A549 (cell line): ENCODE measurements at regions not wholly inside any gene's neighbourhood (a gene's known extent, or its start where the extent isn't known, plus 50 kb on each side); places are given as distances from the start of the nearest gene placed in this dataset.
"Not testable (repeated sequence)": the region's sequence is repeated elsewhere in the genome, so short reads cannot be mapped to it uniquely, and the experiment has no call there.

ENCODE experiments used
- ATAC-seq, 2 experiments: fragments of 200-7000 bp in 1 of 2; fragments of >200 bp in 1 of 2; cut with Nextera tagmentation in 1 of 2; cut with Tn5 transposase in 1 of 2; 3 replicates each; pipeline versions ENCODE4 v1.8.0 to v1.9.1; 2018 to 2020; ENCODE audit warnings: mild to moderate bottlenecking in 1 of 2, moderate library complexity in 1 of 2
- CTCF ChIA-PET: fragments of 300-600 bp; sonication (Branson Sonifier 250); formaldehyde crosslinking; extraction: SDS; loops from one replicate; lab custom pipeline; 2021; ENCODE audit warnings: antibody characterized with exemption, inconsistent platforms; lab: Yijun Ruan, JAX
- POLR2A ChIA-PET: fragments of 350-600 bp; formaldehyde crosslinking; extraction: SDS; loops from one replicate; lab custom pipeline; 2021; ENCODE audit warnings: antibody characterized with exemption, inconsistent platforms; lab: Yijun Ruan, JAX
- DNase-seq, 2 experiments: peaks; one replicate each; pipeline versions ENCODE4 v3.0.0 to v3.0.0-alpha.2; 2011 to 2016; ENCODE audit warnings: low read depth in 1 of 2, low spot score in 1 of 2
- FAIRE-seq: peaks from 2 replicates; lab custom pipeline; 2011; peaks lifted over from hg19 to GRCh38; lab: Jason Lieb, UNC
- H3K27ac ChIP-seq, 2 experiments: fragments of >200 bp; sonication (Bioruptor Twin); formaldehyde crosslinking; 3 replicates each; pipeline ENCODE4 v1.5.1; 2016 to 2017
- H3K4me1 ChIP-seq: fragments of >200 bp; sonication (Bioruptor Twin); formaldehyde crosslinking; 3 replicates; pipeline ENCODE4 v1.6.1; 2016
- H3K4me2 ChIP-seq: fragments of >200 bp; sonication (Bioruptor Twin); formaldehyde crosslinking; 3 replicates; pipeline ENCODE4 v1.6.1; 2016
- H3K4me3 ChIP-seq: fragments of >200 bp; sonication (Bioruptor Twin); formaldehyde crosslinking; 3 replicates; pipeline ENCODE4 v1.5.1; 2016
- H3K9me3 ChIP-seq: fragments of >200 bp; sonication (Bioruptor Twin); formaldehyde crosslinking; 3 replicates; pipeline ENCODE4 v1.6.1; 2016
- CBX8 ChIP-seq: fragments of 200-600 bp; sonication (generic); IDR thresholded peaks from 2 replicates; pipeline ENCODE4 v1.6.1; 2016
- CHD2 ChIP-seq: fragments of 150-350 bp; IDR thresholded peaks from 2 replicates; pipeline ENCODE4 v1.6.1; 2014; ENCODE audit warnings: low read length; ENCODE audit not compliant: partially characterized antibody
- EHF ChIP-seq: fragments of 250-450 bp; sonication (Bioruptor Pico); IDR thresholded peaks from 2 replicates; pipeline ENCODE4 v1.5.0; 2020; ENCODE audit warnings: mild to moderate bottlenecking
- FOSL2 ChIP-seq, 2 experiments: fragments of 450-650 bp in 1 of 2; fragments of >200 bp in 1 of 2; sonication (Bioruptor Twin) in 1 of 2; formaldehyde crosslinking; IDR thresholded peaks; 2 replicates each; pipeline versions ENCODE4 v1.5.0 to v1.6.1; 2016 to 2020; ENCODE audit warnings: mild to moderate bottlenecking in 1 of 2, moderate library complexity in 1 of 2
- GATA3 ChIP-seq: IDR thresholded peaks from 2 replicates; pipeline ENCODE4 v1.6.1; 2012; ENCODE audit warnings: borderline replicate concordance
- HMGXB4 ChIP-seq: fragments of 250-450 bp; sonication (Bioruptor Pico); IDR thresholded peaks from 2 replicates; pipeline ENCODE4 v1.5.0; 2021; ENCODE audit warnings: mild to moderate bottlenecking, moderate library complexity, borderline replicate concordance
- JUN ChIP-seq, 2 experiments: fragments of >200 bp; sonication (Bioruptor Twin); formaldehyde crosslinking; IDR thresholded peaks; 2 replicates in 1 of 2; 3 replicates in 1 of 2; pipeline ENCODE4 v1.6.1; 2016 to 2017
- JUNB ChIP-seq: fragments of >200 bp; sonication (Bioruptor Twin); formaldehyde crosslinking; IDR thresholded peaks from 2 replicates; pipeline ENCODE4 v1.6.1; 2016
- KDM5A ChIP-seq: fragments of 200-600 bp; sonication (generic); IDR thresholded peaks from 2 replicates; pipeline ENCODE4 v1.6.1; 2016; ENCODE audit warnings: antibody characterized with exemption, mild to moderate bottlenecking
- NFE2L2 ChIP-seq: fragments of 150-350 bp; conservative IDR thresholded peaks from 2 replicates; pipeline ENCODE4 v1.6.1; 2014; ENCODE audit warnings: low read length
- NR3C1 ChIP-seq: fragments of >200 bp; sonication (Bioruptor Twin); formaldehyde crosslinking; IDR thresholded peaks from 3 replicates; pipeline ENCODE4 v1.6.1; 2017
- RCOR1 ChIP-seq: fragments of 150-350 bp; IDR thresholded peaks from 2 replicates; pipeline ENCODE4 v1.6.1; 2014; ENCODE audit warnings: antibody characterized with exemption, low read length, low read depth
- SREBF2 ChIP-seq: fragments of 450-650 bp; IDR thresholded peaks from 2 replicates; pipeline ENCODE4 v1.6.1; 2014; ENCODE audit warnings: mild to moderate bottlenecking, moderate library complexity
- USF2 ChIP-seq: fragments of 450-650 bp; IDR thresholded peaks from 2 replicates; pipeline ENCODE4 v1.6.1; 2014; ENCODE audit warnings: antibody characterized with exemption
- ZNF302 ChIP-seq: fragments of 250-450 bp; sonication (Bioruptor Pico); IDR thresholded peaks from 2 replicates; pipeline ENCODE4 v1.9.0; 2021; ENCODE audit warnings: inconsistent platforms, mild to moderate bottlenecking, moderate library complexity
- WGBS: methylation state at CpG from one replicate; pipeline ENCODE4 v1.1.6; 2017; ENCODE audit errors: missing lambda C conversion rate; 5-methylcytosine and 5-hydroxymethylcytosine counted together
- TF ChIP-seq, protein P1 (sequence below): fragments of 200-600 bp; sonication (generic); IDR thresholded peaks from 2 replicates; pipeline ENCODE4 v1.6.1; 2016; ENCODE audit warnings: antibody characterized with exemption, mild to moderate bottlenecking, moderate library complexity

GRCh38 chr5:163578652-163579051 lies 73.2 kb downstream of the MAT2B start:
- Histone ChIP-seq H3K9me3 (no peaks in the 10 kb centered on the region), H3K4me2 (no peak overlapping the region), H3K27ac (no peak overlapping the region)
- CTCF ChIA-PET = interaction anchor here (1.1 kb wide), 1 partner anchor 14 kb away, joined by 6 read pairs; no protein-coding TSS in a partner anchor
- POLR2A ChIA-PET = no interaction called here
- 27% methylated on average over 5 of the region's 5 CpGs for WGBS
- DNase-seq (no peak), FAIRE-seq (no peak)
- TF ChIP-seq HMGXB4 (CRISPR knock-in tag) (no peak), ZNF302 (CRISPR knock-in tag) (no peak), CHD2 (no peak), GATA3 (no peak), CBX8 (no peak), KDM5A (no peak), USF2 (no peak), JUNB (no peak), NR3C1 (no peak), SREBF2 (no peak), RCOR1 (no peak), EHF (no peak), FOSL2 (IDR thresholded peaks at IDR 0.05) (no peak), FOSL2 (CRISPR knock-in tag; IDR thresholded peaks at IDR 0.05) (no peak)
- TF ChIP-seq, all 56 proteins: peak for 0
- H3K4me3 ChIP-seq = no peak overlapping the region
- H3K4me1 ChIP-seq = no peaks in the 10 kb centered on the region
- no peak for ATAC-seq

DNA sequence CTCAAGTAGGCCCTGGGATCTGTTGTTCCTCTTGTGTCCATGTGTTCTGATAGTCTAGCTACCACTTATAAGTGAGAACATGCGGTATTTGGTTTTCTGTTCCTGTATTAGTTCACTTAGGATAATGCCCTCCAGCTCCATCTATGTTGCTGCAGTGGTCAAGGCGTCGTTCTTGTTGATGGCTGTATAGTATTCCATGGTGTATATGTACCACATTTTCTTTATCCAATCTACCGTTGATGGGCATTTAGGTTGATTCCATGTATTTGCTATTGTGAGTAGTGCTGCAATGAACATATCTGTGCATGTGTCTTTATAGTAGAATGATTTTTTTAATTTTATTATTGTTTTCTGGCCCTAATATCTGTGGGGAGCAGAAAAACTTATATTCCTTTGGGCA lies 74.3 kb downstream of the MAT2B start:
- CTCF ChIA-PET = no interaction called here
- POLR2A ChIA-PET = no interaction called here
- Histone ChIP-seq H3K9me3 (no peaks in the 10 kb centered on the region), H3K4me2 (no peak overlapping the region), H3K4me3 (no peak overlapping the region), H3K27ac (no peak overlapping the region)
- no peak for ATAC-seq
- no peak for DNase-seq
- no peak for TF ChIP-seq JUNB
- TF ChIP-seq, all 56 proteins: peak for 0
- no peak for FAIRE-seq
- H3K4me1 ChIP-seq = no peaks in the 10 kb centered on the region
- 1% methylated on average over 4 of the region's 4 CpGs for WGBS

DNA sequence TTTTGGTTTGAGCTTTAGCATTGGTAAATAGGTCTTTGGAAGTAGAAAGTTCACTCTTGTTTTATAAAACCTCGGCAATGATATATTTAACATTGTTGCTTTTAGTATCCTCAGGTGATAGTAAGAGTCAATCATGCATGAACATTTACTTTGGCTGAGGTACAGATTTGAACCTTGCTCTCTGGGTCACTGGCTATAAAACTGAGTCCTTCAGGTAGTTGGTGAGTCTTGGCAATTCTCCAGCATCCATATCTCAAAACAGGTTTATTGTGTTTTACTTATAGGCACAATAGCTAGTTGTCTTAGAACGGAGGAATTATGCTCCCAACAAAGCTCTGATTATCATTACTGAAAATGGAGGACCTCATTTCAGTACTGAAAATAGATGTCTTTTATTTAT lies 75.1 kb downstream of the MAT2B start:
- WGBS = 0% methylated on average over 2 of the region's 2 CpGs
- Histone ChIP-seq H3K4me3 (no peak overlapping the region), H3K4me1 (no peaks in the 10 kb centered on the region), H3K27ac (no peak overlapping the region), H3K4me2 (no peak overlapping the region), H3K9me3 (no peaks in the 10 kb centered on the region)
- POLR2A ChIA-PET = no interaction called here
- ATAC-seq (no peak), FAIRE-seq (no peak), DNase-seq (no peak)
- CTCF ChIA-PET = no interaction called here
- TF ChIP-seq KDM5A (no peak), JUN (IDR thresholded peaks at IDR 0.05) (no peak), NFE2L2 (no peak)
- TF ChIP-seq, protein P1, sequence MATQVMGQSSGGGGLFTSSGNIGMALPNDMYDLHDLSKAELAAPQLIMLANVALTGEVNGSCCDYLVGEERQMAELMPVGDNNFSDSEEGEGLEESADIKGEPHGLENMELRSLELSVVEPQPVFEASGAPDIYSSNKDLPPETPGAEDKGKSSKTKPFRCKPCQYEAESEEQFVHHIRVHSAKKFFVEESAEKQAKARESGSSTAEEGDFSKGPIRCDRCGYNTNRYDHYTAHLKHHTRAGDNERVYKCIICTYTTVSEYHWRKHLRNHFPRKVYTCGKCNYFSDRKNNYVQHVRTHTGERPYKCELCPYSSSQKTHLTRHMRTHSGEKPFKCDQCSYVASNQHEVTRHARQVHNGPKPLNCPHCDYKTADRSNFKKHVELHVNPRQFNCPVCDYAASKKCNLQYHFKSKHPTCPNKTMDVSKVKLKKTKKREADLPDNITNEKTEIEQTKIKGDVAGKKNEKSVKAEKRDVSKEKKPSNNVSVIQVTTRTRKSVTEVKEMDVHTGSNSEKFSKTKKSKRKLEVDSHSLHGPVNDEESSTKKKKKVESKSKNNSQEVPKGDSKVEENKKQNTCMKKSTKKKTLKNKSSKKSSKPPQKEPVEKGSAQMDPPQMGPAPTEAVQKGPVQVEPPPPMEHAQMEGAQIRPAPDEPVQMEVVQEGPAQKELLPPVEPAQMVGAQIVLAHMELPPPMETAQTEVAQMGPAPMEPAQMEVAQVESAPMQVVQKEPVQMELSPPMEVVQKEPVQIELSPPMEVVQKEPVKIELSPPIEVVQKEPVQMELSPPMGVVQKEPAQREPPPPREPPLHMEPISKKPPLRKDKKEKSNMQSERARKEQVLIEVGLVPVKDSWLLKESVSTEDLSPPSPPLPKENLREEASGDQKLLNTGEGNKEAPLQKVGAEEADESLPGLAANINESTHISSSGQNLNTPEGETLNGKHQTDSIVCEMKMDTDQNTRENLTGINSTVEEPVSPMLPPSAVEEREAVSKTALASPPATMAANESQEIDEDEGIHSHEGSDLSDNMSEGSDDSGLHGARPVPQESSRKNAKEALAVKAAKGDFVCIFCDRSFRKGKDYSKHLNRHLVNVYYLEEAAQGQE = no peak

- ATAC-seq, H3K4me1 ChIP-seq, CTCF ChIA-PET, FAIRE-seq, H3K27ac ChIP-seq, H3K4me2 ChIP-seq, H3K4me3 ChIP-seq, DNase-seq, POLR2A ChIA-PET, H3K9me3 ChIP-seq: not testable (repeated sequence)
- 73% methylated on average over 4 of the region's 50 CpGs for WGBS
Measured at GRCh38 chr5:163583491-163584153, 78.2 kb downstream of the MAT2B start.
